A673 (cell line): ENCODE measurements at regions not wholly inside any gene's neighbourhood (a gene's known extent, or its start where the extent isn't known, plus 50 kb on each side); places are given as distances from the start of the nearest gene placed in this dataset.

Experiments used
- EZH2 ChIP-seq: fragments of 200-600 bp; sonication (generic); IDR thresholded peaks from 2 replicates; pipeline ENCODE4 v1.6.1; 2017; ENCODE audit warnings: borderline replicate concordance, low read depth, mild to moderate bottlenecking, mixed read lengths, antibody characterized with exemption, low read length; ENCODE audit not compliant: poor library complexity, severe bottlenecking
- TF ChIP-seq, protein P1 (sequence below): fragments of 300-800, 200-600 bp; sonication (generic); conservative IDR thresholded peaks from 2 replicates; pipeline ENCODE4 v1.5.1; 2017; ENCODE audit warnings: low read depth, mild to moderate bottlenecking, antibody characterized with exemption, low read length, moderate library complexity, mixed read lengths

DNA sequence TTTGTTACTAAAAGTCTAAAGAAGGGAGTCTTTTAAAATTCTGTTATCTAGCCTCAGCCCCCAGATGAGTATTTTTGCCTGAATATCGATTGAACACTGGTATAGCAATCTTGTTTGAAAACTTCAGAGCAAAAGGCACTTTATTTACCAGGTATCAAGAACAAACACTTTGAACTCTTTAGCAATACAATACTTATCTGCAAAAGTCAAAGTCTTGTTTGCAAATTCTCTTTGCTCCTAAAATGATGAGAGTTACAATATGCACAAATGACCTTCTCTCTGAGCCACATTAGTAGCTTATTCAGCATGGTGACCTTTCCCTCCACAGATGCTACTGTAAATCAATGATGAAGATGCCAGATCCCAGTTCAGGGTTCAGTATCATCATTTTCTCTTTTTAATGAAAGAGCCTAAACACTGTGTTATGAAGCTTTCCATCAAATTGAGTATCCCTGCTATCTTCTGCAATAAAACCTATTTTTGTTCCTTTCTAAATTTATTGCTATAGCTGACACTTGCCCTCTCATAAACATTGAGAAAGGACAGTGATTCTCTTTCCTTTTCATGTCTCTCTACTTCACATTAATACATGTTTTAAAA is 752.7 kb upstream of the MGAT4C start:
- TF ChIP-seq, protein P1, sequence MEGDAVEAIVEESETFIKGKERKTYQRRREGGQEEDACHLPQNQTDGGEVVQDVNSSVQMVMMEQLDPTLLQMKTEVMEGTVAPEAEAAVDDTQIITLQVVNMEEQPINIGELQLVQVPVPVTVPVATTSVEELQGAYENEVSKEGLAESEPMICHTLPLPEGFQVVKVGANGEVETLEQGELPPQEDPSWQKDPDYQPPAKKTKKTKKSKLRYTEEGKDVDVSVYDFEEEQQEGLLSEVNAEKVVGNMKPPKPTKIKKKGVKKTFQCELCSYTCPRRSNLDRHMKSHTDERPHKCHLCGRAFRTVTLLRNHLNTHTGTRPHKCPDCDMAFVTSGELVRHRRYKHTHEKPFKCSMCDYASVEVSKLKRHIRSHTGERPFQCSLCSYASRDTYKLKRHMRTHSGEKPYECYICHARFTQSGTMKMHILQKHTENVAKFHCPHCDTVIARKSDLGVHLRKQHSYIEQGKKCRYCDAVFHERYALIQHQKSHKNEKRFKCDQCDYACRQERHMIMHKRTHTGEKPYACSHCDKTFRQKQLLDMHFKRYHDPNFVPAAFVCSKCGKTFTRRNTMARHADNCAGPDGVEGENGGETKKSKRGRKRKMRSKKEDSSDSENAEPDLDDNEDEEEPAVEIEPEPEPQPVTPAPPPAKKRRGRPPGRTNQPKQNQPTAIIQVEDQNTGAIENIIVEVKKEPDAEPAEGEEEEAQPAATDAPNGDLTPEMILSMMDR, result no peak
- no peak for TF ChIP-seq EZH2
